Stimulated activated CD8-positive, alpha-beta memory T cell treated with anti-CD3 and anti-CD28 coated beads, Interleukin-7, amount 100 ng/mL, for 1 hour (primary cell): ENCODE measurements at regions not wholly inside any gene's neighbourhood (a gene's known extent, or its start where the extent isn't known, plus 50 kb on each side); places are given as distances from the start of the nearest gene placed in this dataset.
A peak's percentile ranks its signal among the peaks of the same experiment; 100 is the strongest.
"Not testable (repeated sequence)": the region's sequence is repeated elsewhere in the genome, so short reads cannot be mapped to it uniquely, and the experiment has no call there.

Source experiments
- DNase-seq, 2 donors: peaks; one replicate each; pipeline ENCODE4 v3.0.0-alpha.2; 2020; ENCODE audit warnings: low read depth in 2 of 2

GRCh38 chr9:105114318-105114717 is 130.1 kb upstream of the SLC44A1 start:
- DNase-seq = no peak

GRCh38 chr9:105114964-105115728 is 129.3 kb upstream of the SLC44A1 start:
- DNase-seq = no peak

GRCh38 chr9:105116052-105116868 is 128.2 kb upstream of the SLC44A1 start:
- no peak for DNase-seq

GRCh38 chr9:105117234-105117633 is 127.2 kb upstream of the SLC44A1 start:
- DNase-seq = no peak

- DNase-seq = no peak
Measured at GRCh38 chr9:105118636-105119035, 125.8 kb upstream of the SLC44A1 start.

GRCh38 chr9:105119156-105119555 is 125.3 kb upstream of the SLC44A1 start:
- no peak for DNase-seq

GRCh38 chr9:105121861-105122430 is 122.5 kb upstream of the SLC44A1 start:
- DNase-seq = no peak

GRCh38 chr9:105124598-105124997 is 119.9 kb upstream of the SLC44A1 start:
- DNase-seq = not testable (repeated sequence)

GRCh38 chr9:105126226-105126625 is 118.2 kb upstream of the SLC44A1 start:
- no peak for DNase-seq

GRCh38 chr9:105127863-105128220 is 116.6 kb upstream of the SLC44A1 start:
- peak; percentile 14 to 19 for DNase-seq

GRCh38 chr9:105128908-105129600 is 115.4 kb upstream of the SLC44A1 start:
- no peak for DNase-seq

- DNase-seq = no peak
Measured at GRCh38 chr9:105129731-105130130, 114.7 kb upstream of the SLC44A1 start.

GRCh38 chr9:105131981-105132380 is 112.5 kb upstream of the SLC44A1 start:
- no peak for DNase-seq

GRCh38 chr9:105132606-105133005 is 111.8 kb upstream of the SLC44A1 start:
- DNase-seq = no peak

- DNase-seq = no peak
Measured at GRCh38 chr9:105138306-105138801, 106.1 kb upstream of the SLC44A1 start.

- no peak for DNase-seq
Measured at GRCh38 chr9:105141146-105141975, 103.1 kb upstream of the SLC44A1 start.

- DNase-seq = no peak
Measured at GRCh38 chr9:105141976-105142250, 102.5 kb upstream of the SLC44A1 start.

GRCh38 chr9:105142406-105143135 is 101.9 kb upstream of the SLC44A1 start:
- no peak for DNase-seq

- DNase-seq = no peak
Measured at GRCh38 chr9:105143136-105143430, 101.4 kb upstream of the SLC44A1 start.

- DNase-seq = no peak
Measured at GRCh38 chr9:105144076-105144475, 100.4 kb upstream of the SLC44A1 start.

GRCh38 chr9:105144841-105145240 is 99.6 kb upstream of the SLC44A1 start:
- DNase-seq = no peak
